SH-SY5Y (cell line): ENCODE measurements at regions not wholly inside any gene's neighbourhood (a gene's known extent, or its start where the extent isn't known, plus 50 kb on each side); places are given as distances from the start of the nearest gene placed in this dataset.

Experiments used
- GATA2 ChIP-seq: IDR thresholded peaks from 2 replicates; pipeline ENCODE4 v1.6.1; 2011; ENCODE audit warnings: mild to moderate bottlenecking, low read depth, low read length
- GATA3 ChIP-seq: IDR thresholded peaks from 2 replicates; pipeline ENCODE4 v1.6.1; 2011; ENCODE audit warnings: low read depth, mild to moderate bottlenecking, low read length, moderate library complexity

- no peak for TF ChIP-seq GATA2
- TF ChIP-seq GATA3: no peak
These were observed 184.5 kb upstream of the PRSS58 start for GRCh38 chr7:142442396-142442795.
